ENCODE measurements at regions not wholly inside any gene's neighbourhood (a gene's known extent, or its start where the extent isn't known, plus 50 kb on each side); places are given as distances from the start of the nearest gene placed in this dataset.

DNA sequence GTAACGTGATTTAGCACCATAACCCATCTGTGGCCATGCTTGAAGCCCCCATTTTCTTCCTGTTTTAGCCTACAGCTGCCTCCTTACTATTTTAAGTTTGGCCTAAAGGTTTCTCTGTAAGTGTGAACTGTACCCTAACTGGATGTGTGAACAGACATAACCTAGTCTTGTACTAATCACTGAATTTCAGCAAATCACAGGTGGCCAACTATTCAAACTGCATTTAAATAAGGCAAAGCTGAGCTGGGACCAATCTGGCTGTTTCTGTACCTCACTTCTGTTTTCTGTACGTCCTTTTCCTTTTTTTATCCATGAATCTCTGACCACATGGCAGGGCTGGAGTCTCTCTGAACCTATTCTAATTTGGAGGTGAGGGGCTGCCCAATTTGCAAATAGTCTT is 452.7 kb upstream of the HS6ST1 start:
- TF ChIP-seq CTCF (IDR thresholded peaks at IDR 0.05): no peak
- TF ChIP-seq POLR2AphosphoS5 (IDR thresholded peaks at IDR 0.05): no peak
- TF ChIP-seq POLR2A (IDR thresholded peaks at IDR 0.05): no peak

All from gastroesophageal sphincter (tissue), 3 donors.